ENCODE measurements at regions not wholly inside any gene's neighbourhood (a gene's known extent, or its start where the extent isn't known, plus 50 kb on each side); places are given as distances from the start of the nearest gene placed in this dataset.
"Not testable (repeated sequence)": the region's sequence is repeated elsewhere in the genome, so short reads cannot be mapped to it uniquely, and the experiment has no call there.

DNA sequence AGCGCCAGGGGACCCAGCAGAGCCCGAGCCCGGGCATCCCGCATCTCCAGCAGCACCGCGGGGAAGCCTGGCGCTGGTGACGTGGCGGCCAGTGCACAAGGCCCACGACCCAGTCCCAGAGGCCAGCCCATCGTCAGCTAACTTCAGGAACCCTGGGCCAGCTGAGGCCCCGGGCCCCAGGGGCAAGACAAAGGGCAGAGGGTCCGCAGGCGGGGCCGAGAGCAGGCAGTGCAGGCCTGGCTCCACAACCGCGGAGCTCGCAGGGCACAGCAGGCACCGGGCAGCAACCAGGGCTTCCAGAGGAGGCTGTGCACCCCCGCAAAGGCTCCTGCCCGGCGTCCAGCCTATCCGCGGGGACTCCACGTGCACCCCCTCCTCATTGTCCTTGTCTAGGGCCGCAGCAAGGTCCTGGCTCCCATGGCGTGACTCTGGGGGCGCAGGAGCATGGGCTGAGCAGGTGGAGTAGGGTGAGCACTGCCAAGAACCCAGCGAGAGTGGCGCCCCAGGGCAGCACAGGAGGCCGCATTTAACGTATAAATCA, 352.5 kb downstream of the KCNJ18 start:
- not testable (repeated sequence) for DNase-seq

DNA sequence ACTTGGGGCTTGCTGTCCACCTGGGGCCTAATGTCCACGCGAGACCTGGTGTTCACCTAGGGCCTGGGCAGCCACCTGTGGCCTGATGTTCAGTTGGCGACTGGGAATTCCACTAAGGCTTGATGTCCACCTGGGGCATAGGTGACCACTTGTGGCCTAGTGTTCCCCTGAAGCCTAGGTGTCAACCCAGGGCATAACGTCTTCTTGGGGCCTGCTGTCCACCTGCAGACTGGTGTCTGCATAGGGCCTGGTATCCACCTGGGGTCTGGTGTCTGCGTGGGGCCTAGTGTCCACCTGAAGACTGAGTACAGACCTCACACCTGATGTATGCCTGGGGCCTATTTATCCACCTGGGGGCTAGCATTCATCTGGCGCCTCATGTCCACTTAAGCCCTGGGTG, 355.2 kb downstream of the KCNJ18 start:
- DNase-seq, result not testable (repeated sequence)

DNA sequence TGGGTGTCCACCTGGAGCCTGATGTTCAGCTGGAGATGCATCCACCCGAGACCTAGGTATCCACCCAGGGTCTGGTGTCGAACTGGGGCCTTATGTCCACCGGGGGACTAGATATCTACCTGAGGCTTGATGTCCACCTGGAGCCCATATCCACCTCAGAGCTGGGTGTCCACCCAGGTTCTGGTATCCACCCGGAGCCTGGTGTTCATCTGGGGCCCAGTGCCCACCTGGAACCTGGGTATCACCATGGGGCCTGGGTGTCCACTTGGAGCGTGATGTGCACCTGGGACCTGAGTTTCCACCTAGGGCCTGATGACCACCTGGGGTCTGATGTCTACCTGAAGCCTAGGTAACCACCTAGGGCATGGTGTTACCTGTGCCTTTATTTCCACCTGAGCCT, 355.9 kb downstream of the KCNJ18 start:
- DNase-seq, result not testable (repeated sequence)

DNA sequence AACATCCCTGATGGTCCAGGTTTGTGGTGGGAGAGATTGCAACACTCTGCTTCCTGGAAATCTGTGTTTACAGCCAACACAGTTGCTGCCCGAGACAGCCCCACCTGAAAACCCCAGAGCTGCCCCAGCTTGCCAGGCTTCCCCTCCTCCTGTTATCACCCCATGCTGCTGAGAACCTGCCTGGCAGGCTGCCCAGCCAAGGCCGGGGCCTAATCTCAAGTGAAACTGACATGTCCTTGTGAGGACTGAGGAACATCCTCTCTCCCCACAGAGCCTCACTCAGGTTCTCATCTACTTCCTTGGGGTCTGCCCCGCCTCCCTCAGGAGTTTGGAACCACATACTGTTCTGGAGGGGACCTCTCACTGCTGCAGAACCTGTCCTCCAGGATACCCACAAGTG, 358.4 kb downstream of the KCNJ18 start:
- DNase-seq, result not testable (repeated sequence)

DNA sequence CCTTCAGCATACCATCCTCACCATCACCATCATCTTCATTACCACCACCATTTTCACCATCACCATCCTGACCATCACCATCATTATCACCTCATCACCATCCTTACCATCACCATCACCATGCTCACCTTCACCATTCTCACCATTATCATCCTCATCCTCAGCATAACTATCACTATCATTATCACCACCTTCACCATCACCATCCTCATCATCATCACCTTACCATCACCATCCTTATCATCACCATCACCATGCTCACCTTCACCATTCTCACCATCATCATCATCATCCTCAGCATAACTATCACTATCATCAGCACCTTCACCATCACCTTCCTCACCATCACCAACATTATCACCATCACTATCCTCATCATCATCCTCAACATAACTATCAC, 360.4 kb downstream of the KCNJ18 start:
- DNase-seq, result not testable (repeated sequence)

DNA sequence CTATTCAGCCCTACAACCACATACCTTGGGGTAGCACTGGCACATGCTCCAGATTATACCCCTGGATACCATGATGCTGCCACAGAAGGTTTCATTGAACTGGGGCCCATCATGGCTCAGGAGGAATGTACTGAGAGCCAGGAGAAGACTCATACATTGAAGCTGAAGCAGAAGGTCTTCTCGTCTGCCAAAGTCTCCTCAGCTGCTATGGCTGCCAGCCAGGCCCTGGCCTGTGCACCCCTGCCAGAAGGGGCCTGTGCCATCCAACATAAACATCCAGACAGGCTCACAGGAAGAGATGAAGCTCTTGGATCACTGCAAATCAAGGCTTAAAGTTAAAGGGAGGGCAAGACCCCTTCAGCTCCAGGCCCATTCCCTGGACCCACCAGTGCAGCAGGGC, 364.2 kb downstream of the KCNJ18 start:
- DNase-seq, result not testable (repeated sequence)

DNA sequence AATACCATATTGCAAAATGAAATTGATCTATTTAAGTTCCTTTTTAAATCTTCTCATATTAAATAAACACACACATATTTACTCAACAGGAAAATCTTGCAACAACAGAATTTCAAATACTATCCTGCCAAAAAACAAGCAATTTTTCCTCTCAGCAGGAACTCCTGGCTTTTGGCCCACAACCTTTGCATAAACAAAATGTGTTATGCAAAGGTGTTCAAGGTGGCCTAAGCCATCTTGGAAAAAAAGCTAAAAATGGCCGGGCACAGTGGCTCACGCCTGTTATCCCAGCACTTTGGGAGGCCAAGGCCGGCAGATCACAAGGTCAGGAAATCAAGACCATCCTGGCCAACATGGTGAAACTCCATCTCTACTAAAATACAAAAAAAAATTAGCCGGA, 383.6 kb downstream of the KCNJ18 start:
- DNase-seq, result not testable (repeated sequence)

DNA sequence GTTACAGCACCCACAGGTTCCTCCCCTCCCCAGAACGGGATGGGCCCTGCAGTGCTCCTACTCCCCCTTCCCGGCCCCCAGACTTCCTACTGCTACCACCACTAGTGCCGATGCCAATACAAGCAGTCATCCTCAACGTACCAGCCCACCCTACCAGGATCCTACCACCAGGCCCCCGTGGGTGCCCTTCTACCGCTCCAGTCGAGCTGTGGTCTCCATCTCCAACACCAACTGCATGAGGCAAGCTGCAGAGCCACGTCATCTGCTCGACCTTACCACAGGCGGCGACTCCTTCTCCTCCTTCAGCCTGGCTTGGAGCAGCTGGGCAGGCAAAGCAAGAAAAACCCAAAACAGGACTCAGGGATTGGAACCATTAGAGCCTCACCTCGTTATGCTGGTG, 396.3 kb downstream of the KCNJ18 start:
- not testable (repeated sequence) for DNase-seq

DNA sequence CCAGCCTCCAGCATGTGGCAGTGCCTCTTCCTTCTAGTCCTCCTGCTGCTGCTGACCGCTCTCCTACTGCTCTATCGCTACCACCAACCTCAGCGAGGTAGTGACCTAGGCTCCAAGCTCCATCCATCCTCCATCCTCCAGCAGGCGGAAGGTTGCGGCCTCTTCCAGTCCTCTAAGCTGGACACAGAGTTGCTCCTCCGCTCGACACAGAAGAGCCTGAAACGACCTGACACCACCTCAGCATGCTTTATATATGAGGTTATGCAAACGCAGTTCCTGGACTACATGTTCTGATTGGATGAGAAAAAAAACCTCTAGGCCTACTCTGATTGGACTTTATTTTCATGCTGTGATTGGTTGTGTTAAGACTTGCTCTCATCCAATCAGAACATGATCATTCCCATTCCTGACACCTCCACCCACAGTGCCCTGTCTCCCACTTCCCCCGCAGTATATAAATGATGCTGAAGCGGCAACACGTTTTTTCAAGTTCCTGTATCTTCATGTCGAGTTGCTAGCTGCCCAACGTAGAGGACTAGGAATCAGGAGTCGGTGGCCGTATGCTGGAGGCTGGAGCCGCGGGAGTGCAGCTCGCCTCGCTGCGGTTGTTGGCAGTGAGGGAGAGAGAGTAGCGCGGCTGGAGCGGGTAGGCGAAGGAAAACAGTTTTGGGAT, 398.1 kb downstream of the KCNJ18 start:
- no peak for DNase-seq

DNA sequence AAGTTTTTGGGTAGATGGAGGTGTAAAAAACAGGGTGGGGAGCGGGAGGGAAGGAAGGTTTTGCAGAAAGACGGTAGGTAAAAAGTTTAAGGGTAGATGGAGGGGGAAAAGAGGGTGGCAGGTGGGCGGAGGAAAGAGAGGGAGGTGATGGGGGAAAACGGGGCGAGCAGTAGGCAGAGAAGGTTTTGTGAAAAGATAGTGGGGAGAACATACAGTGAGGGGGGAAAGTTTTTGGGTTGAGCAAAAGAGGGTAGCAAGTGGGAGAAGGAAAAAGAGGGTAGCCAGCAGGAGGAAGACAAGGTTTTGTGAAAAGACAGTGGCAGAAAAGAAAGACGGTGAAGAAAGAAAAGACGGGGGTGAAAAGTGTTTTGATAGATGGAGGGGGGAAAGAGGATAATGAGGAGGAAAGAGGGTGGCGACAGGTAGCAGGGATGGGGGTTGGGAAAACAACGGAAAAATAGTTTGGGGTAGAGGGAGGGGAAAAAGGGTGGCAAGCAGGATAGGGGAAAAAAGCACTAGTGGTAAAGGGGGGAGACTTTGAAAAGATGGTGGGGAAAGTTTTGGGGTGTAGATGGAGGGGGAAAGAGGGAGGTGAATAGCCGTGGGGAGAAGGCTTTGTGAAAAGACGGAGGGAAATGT, 398.8 kb downstream of the KCNJ18 start:
- DNase-seq, result not testable (repeated sequence)

DNA sequence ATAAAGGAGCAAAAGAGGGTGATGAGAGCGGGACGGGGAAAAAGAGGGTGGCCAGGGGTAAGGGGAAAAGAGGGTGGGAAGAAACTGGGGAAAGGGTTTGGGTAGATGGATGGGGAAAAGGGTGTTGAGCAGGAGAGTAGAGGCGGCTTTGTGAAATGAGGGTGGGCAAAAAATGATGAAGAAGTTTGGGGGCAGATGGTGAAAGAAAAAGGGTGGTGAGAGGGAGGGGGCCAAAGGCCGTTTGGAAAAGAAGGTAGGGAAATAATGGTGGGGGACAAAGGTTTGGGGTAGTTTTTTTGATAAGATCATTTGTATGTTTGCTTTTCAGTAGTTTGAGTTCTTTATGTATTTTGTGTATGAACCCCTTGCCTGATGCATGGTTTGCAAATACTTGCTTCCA, 399.5 kb downstream of the KCNJ18 start:
- DNase-seq, result not testable (repeated sequence)

DNA sequence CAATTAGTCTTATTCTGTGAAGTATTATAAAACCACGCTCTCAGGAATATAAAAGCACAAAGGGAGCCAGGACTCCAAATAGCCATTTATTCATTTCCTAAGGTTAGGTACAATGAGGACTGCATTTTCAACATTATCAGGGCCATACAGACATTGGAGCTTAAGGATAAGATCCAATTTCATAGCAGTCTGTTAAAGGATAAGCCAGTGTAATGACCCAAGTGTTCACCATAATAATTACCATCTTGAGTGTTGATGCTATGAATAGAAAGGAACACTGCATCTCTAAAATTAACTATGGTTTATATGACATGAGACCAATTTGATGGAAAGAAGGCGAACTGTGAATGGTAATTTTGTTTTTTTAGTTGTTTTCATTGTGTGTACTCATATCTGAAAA, 403.1 kb downstream of the KCNJ18 start:
- not testable (repeated sequence) for DNase-seq

DNA sequence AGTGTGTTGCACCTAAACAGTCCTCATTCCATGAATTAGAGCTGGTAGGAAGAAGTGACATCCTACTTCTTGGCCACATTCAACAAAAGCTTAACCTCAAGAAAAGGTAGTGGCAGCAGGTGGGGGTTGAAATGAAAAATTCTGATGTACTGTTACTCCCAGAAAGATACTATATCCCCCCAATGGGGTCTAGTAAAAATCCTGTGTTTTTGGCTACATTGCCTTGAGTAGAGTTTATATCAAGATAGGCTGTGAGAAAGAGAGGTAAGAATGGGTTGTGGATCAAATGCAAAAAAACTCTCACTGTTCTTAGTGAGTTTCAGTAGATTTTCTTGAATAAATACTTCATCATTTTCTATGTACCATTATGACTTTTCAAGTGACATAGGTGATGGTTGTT, 407.3 kb downstream of the KCNJ18 start:
- DNase-seq, result not testable (repeated sequence)

DNA sequence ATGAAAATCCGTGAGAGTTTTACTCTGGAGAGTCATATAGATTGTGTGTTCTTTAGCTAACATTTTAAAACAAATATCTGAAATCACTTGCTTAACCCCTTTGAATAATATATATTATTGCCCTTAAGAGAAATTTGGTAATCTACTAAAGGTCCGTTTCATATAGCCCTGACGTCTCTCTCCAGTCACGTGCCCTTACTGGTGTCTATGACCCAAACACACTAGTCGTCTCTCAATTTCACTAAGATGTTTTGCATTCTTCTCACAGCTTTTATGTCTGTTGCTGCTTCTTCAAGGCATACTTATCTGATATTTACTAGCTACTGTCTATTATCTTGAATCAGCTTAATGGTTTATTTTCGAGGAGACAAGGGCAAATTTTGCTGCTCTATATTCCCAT, 409.9 kb downstream of the KCNJ18 start:
- no peak for DNase-seq

DNA sequence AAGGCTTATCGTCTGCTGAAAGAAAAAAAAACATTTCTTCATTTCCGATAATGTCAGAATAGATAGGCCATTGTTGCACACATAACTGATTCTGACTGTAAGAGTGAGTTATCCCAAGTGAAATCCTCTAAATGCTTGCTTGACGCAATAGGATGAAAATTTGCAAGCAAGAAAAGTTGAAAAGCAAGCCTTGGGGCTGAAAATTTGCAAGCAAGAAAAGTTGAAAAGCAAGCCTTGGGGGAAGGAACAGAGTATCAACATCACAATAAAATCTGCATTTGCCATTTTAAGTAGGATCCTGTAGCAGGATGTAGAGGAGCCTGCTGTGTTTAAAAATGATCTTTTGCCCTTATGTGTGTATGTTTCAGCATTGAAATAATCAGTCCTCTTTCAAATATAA, 424.4 kb downstream of the KCNJ18 start:
- DNase-seq, result not testable (repeated sequence)

DNA sequence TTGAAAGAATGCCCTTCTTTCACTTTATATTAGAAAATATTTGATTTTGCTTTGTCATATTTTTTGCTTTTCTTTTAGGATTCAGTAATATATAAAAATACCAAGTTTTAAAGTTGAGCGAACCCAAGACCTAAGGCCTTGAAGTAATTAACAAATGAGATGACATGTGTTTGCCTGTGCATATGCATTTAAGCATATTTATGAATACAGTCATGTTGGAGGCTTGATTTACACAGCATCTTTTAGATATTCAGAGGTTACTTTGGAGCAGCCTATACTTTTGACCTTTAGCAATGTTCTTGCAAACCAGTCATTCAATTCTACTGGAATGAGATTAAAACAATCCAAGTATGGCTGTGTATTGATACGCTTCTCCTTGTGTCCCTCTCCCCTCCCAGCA, 425.1 kb downstream of the KCNJ18 start:
- not testable (repeated sequence) for DNase-seq

DNA sequence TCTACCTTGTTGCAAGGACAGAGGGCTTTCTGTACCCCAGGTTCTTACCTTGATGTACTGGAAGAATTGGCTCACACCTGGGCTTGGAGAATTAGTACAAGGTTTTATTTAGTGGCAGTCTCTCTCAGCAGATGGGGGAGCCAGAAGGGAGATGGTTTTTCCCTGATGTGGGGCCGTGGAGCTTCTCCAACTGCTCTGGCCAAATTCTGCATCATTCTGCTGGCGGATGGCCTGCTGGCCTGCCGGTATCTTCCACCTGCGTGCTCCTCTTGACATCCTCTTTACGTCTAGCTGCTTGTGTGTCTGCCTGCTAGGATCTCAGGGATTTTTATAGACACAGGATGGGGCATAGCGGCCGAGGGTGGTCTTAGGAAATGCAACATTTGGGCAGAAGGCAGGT, 426.7 kb downstream of the KCNJ18 start:
- not testable (repeated sequence) for DNase-seq

DNA sequence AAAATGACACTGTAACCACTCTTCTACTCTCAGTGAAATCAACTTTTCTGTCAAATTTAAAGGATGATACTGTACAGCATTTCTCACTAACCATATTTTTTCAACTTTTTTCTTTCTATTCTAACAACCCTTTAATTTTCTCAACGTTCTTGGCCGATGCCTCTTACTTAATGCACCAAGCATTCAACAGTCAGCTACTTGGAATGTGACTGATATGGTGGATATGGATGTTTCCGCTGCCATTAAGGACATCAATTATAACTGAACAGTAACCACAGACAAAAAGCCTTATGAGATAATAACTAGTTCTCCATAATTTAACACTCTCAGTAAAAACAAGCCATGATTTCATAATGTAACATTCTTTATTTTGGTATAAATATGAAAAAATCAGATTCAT, 427.4 kb downstream of the KCNJ18 start:
- DNase-seq, result not testable (repeated sequence)

DNA sequence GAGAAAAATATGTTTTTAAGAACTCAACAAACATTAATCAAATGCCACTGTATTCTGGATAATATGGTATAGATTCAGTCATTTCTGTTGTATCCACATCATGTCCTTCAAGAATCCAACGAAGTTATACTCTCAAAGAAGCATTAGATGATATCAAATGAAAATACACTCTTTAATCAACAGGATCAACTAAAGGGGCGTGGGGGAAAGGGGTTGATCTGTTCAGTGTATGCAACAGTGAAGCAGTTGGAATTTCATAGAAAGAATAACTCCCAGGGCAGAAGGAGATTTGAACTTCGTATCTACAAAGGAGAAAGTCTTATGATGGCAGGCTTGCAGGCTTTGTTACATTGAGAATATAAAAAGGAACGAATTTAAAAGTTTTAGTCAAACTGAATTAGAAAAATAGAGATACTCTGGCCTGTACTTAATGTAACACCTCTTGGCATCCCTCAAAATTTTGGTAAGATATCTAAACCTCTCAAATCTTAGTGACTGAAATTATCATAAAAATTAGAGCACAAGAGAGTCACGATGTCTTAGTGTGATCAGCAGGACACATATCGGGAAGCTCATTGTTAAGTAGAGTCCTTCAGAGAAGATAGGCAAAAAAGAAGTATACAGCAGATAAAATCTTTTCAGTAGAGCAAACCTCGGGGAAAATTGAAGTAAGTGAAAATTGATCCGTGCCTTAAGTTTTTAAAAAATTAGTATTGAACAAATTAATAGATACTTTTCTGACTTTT, 431.4 kb downstream of the KCNJ18 start:
- DNase-seq, result no peak

DNA sequence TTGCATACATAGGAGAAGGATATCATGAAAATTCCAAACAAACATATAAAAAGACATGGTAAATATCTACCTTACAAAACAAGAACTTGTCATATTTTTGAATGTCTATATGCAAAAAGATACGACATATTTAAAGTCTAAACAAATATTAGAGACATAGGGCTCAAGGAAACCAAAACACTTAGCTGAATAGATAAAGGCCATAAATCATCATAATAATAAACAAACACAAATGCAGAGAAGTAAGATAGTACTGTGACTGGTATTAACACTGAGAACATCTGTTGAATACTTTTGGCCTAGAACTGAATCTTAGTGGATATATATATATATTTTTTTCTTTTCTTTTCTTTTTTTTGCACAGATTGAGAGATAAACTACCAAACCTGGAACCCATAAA, 435.8 kb downstream of the KCNJ18 start:
- no peak for DNase-seq

DNA sequence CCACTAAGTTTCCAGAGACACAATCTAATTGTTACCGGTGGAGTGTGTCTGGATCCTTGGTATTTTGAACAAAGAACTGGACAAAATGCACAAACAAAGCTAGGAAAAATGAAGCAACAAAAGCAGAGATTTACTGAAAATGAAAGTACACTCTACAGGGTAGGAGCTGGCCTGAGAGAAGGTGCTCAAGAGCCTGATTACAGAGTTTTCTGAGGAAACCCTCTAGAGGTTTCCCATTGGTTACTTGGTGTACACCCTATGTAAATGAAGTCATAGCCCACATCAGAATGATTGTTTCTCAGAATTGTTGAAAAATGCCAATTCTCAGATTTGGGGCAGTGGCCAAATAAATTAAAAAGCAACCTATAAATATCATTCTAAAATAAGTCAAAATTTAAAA, 436.4 kb downstream of the KCNJ18 start:
- DNase-seq, result no peak

DNA sequence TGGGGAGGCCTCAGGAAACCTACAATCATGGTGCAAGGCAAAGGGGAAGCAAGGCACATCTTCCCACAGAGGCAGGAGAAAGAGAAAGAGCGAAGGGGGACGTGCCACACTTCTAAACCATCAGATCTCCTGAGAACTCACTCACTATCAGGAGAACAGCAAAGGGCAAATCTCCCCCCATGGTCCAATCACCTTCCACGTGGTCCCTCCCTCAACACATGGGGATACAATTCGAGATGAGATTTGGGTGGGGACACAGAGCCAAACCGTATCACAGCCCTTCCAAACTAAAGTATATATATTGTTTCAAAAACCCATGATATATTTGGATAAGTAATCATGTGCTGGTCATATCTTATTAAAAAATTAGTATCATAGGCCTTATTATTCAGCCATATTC, 437.6 kb downstream of the KCNJ18 start:
- not testable (repeated sequence) for DNase-seq

DNA sequence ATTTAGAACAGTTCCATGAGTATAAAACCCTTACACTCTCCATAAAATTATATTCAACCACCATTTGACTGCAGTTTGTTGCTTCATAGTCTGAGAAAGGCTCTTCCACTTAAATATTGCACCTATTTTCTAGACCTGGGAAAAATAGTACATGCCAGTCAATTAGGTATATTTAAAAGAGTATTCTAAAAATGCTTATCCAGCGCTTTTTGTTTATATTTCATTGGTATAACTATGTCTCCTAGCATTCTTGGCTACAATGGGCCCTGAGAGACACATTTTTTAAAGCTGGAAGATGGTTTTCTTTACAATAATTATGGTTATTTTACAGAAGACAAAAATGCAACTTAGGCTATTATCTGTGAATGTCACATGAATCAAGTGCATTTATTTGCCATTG, 439.4 kb downstream of the KCNJ18 start:
- DNase-seq, result no peak
